ENCODE measurements at regions not wholly inside any gene's neighbourhood (a gene's known extent, or its start where the extent isn't known, plus 50 kb on each side); places are given as distances from the start of the nearest gene placed in this dataset.
"Not testable (repeated sequence)": the region's sequence is repeated elsewhere in the genome, so short reads cannot be mapped to it uniquely, and the experiment has no call there.

- Histone ChIP-seq H3K36me3 (ENCODE audit: control insufficient read depth, insufficient read depth, low read length) (no peaks in the 10 kb centered on the region), H3K27me3 (replicated peaks; ENCODE audit: control insufficient read depth, insufficient read depth, low read length) (no peaks in the 10 kb centered on the region), H3K4me3 (replicated peaks; ENCODE audit: low read depth, low read length) (no peak overlapping the region)
- DNase-seq (ENCODE audit: extremely low read depth, insufficient read length): no peak
- no peak for TF ChIP-seq CTCF (IDR thresholded peaks at IDR 0.05; ENCODE audit: insufficient read depth, low read length, poor library complexity, severe bottlenecking)
Observed at GRCh38 chr9:68608763-68609162, 68.1 kb upstream of the TMEM252 start.

- Histone ChIP-seq H3K27me3 (replicated peaks; ENCODE audit: control insufficient read depth, insufficient read depth, low read length) (no peaks in the 10 kb centered on the region), H3K4me3 (replicated peaks; ENCODE audit: low read depth, low read length) (no peak overlapping the region), H3K36me3 (ENCODE audit: control insufficient read depth, insufficient read depth, low read length) (no peaks in the 10 kb centered on the region)
- TF ChIP-seq CTCF (IDR thresholded peaks at IDR 0.05; ENCODE audit: insufficient read depth, low read length, poor library complexity, severe bottlenecking): no peak
- DNase-seq (ENCODE audit: extremely low read depth, insufficient read length): no peak
Observed at GRCh38 chr9:68609901-68610415, 69.3 kb upstream of the TMEM252 start.

- Histone ChIP-seq H3K4me3 (replicated peaks; ENCODE audit: low read depth, low read length) (no peak overlapping the region), H3K27me3 (replicated peaks; ENCODE audit: control insufficient read depth, insufficient read depth, low read length) (no peaks in the 10 kb centered on the region), H3K36me3 (ENCODE audit: control insufficient read depth, insufficient read depth, low read length) (no peaks in the 10 kb centered on the region)
- no peak for TF ChIP-seq CTCF (IDR thresholded peaks at IDR 0.05; ENCODE audit: insufficient read depth, low read length, poor library complexity, severe bottlenecking)
- no peak for DNase-seq (ENCODE audit: extremely low read depth, insufficient read length)
Observed at GRCh38 chr9:68614121-68614520, 73.4 kb upstream of the TMEM252 start.

DNA sequence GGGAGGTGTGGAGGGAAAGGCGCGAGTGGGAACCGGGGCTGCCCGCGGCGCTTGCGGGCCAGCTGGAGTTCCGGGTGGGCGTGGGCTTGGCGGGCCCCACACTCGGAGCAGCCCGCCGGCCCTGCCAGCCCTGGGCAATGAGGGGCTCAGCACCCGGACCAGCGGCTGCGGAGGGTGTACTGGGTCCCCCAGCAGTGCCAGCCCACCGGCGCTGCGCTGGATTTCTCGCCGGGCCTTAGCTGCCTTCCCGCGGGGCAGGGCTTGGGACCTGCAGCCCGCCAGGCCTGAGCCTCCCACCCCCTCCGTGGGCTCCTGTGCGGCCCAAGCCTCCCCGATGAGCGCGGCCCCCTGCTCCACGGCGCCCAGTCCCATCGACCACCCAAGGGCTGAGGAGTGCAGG lies 76.3 kb upstream of the TMEM252 start:
- DNase-seq (ENCODE audit: extremely low read depth, insufficient read length); H3K27me3 ChIP-seq (replicated peaks; ENCODE audit: control insufficient read depth, insufficient read depth, low read length); H3K4me3 ChIP-seq (replicated peaks; ENCODE audit: low read depth, low read length); H3K36me3 ChIP-seq (ENCODE audit: control insufficient read depth, insufficient read depth, low read length): not testable (repeated sequence)

GRCh38 chr9:68619072-68619471 lies 78.4 kb upstream of the TMEM252 start:
- Histone ChIP-seq H3K36me3 (ENCODE audit: control insufficient read depth, insufficient read depth, low read length) (no peaks in the 10 kb centered on the region), H3K4me3 (replicated peaks; ENCODE audit: low read depth, low read length) (no peak overlapping the region), H3K27me3 (replicated peaks; ENCODE audit: control insufficient read depth, insufficient read depth, low read length) (no peaks in the 10 kb centered on the region)
- DNase-seq (ENCODE audit: extremely low read depth, insufficient read length): no peak
- no peak for TF ChIP-seq CTCF (IDR thresholded peaks at IDR 0.05; ENCODE audit: insufficient read depth, low read length, poor library complexity, severe bottlenecking)

- H3K36me3 ChIP-seq (ENCODE audit: control insufficient read depth, insufficient read depth, low read length): no peaks in the 10 kb centered on the region
- DNase-seq (ENCODE audit: extremely low read depth, insufficient read length): no peak
- H3K4me3 ChIP-seq (replicated peaks; ENCODE audit: low read depth, low read length): no peak overlapping the region
- no peaks in the 10 kb centered on the region for H3K27me3 ChIP-seq (replicated peaks; ENCODE audit: control insufficient read depth, insufficient read depth, low read length)
- TF ChIP-seq CTCF (IDR thresholded peaks at IDR 0.05; ENCODE audit: insufficient read depth, low read length, poor library complexity, severe bottlenecking): no peak
Observed at GRCh38 chr9:68619636-68620035, 79.0 kb upstream of the TMEM252 start.

Data from GM06990 (cell line).